ENCODE measurements at regions not wholly inside any gene's neighbourhood (a gene's known extent, or its start where the extent isn't known, plus 50 kb on each side); places are given as distances from the start of the nearest gene placed in this dataset.
"Not testable (repeated sequence)": the region's sequence is repeated elsewhere in the genome, so short reads cannot be mapped to it uniquely, and the experiment has no call there.

DNA sequence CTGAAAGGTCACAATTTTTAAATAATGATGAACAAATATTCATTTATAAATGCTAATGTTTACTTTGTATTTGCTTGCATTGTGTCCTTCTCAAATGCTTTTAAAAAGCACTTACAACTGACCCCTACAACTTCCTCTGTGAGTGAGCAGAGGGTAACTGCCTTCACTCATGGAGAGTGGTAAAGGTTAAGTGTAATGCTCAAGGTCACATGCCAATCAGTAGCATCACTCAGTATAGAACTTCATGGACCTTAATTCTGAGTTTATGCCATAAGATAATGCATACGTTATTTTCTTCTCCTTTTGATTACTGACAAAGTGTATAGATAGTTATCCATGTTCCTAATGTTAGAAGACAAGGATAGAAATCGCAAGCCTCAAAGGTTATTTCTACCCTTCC is 91.8 kb upstream of the SERTAD2 start:
- DNase-seq = no peak

DNA sequence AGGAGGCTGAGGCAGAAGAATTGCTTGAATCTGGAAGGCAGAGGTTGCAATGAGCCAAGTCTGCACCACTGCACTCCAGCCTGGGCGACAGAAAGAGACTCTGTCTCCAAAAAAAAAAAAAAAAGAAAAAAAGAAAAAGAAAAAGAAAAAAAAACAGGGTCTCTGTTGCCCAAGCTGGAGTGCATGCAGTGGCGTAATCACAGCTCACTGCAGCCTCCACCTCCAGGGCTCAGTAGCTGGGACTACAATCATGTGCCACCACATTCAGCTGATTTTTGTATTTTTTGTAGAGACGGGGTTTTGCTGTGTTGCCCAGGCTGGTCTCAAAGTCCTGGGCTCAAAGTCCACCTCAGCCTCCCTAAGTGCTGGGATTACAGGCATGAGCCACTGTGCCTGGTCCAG is 94.0 kb upstream of the SERTAD2 start:
- DNase-seq = not testable (repeated sequence)

DNA sequence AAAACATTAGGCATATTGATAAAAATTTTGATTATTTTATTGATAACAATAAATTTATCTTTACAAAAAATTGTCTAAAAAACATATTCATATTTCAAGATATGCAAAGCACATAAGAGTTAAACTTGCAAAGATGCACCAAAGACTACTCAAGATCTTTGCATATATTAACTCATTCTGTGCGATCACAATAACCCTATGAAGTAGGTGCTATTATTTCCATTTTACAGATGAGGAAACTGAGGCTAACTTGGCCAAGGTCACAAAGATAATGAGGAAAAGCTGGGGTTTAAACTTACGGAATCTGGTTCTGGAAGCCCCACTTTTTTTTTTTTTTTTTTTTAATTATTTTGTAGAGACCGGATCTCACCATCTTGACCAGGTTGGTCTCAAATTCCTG is 94.4 kb upstream of the SERTAD2 start:
- DNase-seq = no peak

- no peak for DNase-seq
Observed at GRCh38 chr2:64748561-64748960, 94.8 kb upstream of the SERTAD2 start.

DNA sequence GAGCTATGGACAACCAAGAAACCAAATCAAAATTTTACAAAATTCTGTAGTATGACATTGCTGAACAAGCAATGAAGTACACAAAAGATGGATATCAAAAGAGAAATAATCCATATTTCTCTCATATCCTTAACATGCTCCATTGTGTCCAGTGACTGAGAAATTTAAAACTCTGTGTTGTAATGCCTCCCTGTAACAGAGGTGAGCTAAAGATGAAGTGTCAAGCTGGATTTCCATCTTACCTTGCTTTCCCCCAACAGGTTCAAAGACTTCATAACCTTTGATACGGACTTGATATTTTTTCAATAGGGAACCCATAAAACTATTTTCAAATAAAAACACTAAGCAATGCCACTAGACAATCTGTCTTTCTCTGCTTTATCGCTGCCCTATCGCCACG is 95.7 kb upstream of the SERTAD2 start:
- peak; percentile 16 for DNase-seq

DNA sequence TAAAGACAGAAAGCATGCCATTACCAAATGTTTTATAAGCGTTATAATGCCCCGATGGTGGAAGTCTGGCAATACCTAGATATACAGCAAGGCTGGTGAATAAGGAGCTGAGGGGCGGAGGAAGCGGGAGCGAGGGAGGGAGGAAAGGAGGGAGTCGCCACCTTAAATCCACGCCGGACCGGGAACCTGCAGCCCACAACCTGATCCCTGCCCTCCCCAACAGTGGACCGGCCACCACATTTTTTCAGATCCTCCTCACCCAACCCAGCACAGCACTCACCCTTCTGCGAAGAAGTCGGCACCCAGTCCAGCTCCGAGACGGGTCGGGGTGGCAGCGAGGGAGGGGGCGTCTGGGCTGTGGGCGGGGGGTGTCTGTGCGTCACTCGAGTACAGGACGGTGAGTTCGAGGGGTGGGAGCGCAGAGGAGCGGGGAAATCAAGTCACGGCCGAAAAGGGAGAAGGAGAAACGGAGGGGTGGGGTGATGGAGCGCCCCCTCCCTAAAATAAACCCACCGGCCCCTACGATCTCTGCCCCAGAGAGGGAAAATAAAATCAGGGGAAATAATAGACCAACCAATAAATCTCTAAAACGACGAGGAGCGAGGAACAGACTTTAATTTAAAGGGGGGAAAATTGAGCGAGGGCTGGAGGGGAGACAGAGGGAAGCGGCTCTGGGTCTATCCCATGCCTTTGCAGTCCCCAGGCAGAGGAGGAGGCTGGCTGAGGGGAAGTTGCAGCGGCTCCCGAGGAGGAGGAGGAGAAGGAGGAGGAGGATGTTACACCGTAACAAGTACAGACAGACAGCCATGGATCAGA is 96.5 kb upstream of the SERTAD2 start:
- DNase-seq = peak; percentile 81

- peak; percentile 100 for DNase-seq
Observed at GRCh38 chr2:64750817-64751285, 97.1 kb upstream of the SERTAD2 start.

DNA sequence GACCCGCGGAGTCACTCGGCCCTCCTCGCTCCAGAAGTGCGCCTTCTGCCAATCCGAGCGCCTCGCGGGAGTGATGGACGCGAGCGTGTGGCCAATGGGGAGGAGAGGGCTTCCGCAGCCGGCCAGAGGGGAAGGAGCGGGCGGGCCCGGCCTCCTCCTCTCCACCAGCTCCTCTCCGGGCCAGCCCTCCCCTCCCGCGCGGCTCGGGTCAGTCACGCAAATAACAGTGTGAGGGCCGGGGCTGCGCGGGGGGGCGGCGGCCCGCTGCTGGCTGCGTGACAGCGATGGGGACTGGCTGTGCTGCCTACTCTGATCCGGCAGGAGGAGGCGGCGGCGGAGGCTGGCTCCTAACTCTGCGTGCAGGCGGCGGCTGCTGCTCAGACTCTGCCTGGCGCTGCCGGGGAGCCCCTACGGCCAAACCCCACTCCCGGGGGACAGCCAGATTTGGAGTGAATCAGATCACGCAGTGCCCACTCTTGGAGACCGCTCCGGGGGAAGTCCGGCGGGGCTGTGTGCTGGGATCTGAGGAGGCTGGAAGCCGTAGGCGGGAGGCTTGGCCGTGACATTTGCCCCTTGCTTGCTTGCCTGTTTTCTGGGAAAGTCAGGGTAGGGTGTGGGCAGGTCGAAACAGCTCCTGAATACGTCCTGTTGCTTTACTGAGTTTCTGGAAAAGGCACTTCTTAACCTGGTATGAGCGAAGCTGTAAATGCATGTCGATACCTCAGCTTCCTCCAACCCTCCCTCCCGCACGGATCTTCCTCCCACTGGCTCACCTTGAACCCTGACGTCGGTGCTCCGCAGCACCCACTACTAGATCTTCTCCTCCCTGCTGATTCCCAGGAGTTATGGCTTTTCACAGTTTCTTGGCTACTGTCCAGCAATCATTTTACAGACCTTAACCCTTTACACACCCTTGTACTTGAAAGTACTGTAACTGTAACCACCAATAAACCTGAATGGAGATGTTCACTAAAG is 97.9 kb upstream of the SERTAD2 start:
- DNase-seq = peak; percentile 82

DNA sequence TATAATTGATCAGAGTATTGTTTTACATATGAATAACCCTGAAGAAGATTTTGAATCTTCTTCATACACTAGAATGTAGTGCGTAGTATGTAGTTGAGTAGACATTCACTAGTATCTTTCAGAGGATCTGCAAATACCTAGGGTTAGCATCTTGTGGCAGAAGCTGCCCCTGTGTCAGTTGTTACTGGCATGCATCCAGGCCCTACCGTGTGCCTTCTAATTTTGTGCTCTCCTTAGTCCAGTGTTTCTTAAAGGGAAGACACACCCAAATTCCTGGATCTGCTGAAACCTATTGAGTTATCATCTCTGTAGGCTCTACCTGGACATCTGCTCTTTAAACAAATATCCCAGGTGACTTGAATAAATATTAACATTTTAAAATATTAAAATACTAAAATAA is 99.7 kb upstream of the SERTAD2 start:
- no peak for DNase-seq

DNA sequence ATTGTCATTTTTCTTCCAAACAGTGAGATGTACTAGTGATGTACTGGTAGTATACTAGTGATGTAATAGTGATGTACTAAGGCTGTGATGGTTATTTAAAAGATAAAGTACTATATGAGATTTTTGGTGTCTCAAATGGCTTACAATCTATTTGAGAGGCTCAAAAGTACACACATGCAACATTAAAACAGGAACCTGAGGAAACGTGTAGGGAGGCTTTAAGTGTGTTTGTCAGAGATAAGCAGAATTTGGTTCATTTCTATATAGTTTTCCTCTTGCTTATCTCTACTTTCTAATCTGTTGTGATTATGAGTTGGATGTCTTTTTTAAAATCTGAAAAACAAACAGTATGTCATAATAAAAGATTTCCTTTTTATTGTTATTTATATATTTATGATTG is 100.9 kb upstream of the SERTAD2 start:
- DNase-seq = no peak

- DNase-seq = no peak
Observed at GRCh38 chr2:64757126-64757525, 103.4 kb upstream of the SERTAD2 start.

GRCh38 chr2:64760128-64760527 is 106.4 kb upstream of the SERTAD2 start:
- DNase-seq = no peak

- no peak for DNase-seq
Observed at GRCh38 chr2:64762301-64762997, 108.7 kb upstream of the SERTAD2 start.

- DNase-seq = no peak
Observed at GRCh38 chr2:64763126-64763525, 109.4 kb upstream of the SERTAD2 start.

DNA sequence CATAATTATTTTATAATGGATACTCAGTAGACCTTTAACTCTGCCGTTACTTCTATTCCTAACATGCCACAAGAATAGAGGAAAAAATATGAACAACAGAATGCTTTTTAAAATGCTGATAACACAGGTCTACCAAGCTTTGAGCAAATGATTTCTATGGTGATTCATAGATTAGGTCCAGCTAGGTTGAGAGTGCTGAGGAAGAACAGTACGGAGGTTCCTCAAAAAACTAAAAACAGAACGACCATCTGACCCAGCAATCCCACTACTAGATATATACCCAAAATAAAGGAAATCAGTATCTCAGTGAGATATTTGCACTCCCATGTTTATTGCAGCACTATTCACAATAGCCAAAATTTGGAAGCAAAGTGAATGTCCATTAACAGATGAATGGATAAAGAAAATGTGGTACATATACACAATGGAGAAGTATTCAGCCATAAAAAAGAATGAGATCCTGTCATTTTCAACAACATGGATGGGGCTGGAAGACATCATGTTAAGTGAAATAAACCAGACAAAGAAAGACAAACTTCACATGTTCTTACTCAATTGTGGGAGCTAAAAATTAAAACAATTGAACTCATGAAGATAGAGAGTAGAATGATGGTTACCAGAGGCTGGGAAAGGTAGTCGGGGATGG is 111.6 kb upstream of the SERTAD2 start:
- DNase-seq = no peak

DNA sequence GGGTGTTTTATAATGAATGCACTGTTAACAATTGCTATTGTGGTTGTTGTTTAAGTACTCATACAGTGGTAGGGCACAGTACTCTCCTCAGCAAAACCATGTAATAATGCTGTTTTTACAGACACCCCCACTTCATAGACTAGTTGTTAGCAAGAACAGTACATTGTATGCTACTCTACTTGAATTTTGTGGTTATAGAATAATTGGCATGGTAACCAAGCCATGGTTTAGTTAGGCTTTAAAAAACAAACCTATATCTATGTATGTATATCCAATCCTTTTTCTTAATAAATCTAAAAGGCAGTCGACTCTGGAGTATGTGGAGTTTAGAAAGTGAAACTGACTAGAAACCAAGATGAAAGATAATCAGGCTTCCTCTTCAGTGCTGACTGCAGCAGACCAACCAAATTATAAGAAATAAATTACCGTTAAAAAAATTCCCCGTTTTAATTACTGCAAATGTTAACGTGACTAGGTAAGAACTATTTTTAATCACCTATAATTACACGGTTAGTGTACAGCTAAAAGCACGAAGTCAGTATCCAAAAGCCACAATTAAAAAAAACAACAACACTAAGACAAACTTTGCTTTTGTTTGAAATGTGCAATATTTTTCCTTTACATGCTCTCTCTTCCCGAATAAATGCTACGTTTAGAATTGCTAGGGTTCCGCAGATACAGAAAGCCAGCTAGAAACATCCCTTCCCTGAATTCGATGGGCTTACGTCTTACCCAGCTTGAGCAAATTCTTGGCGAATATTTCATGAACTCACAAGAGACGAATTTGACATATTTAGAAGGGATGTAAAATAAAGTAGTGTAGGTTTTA is 113.3 kb upstream of the SERTAD2 start:
- no peak for DNase-seq

DNA sequence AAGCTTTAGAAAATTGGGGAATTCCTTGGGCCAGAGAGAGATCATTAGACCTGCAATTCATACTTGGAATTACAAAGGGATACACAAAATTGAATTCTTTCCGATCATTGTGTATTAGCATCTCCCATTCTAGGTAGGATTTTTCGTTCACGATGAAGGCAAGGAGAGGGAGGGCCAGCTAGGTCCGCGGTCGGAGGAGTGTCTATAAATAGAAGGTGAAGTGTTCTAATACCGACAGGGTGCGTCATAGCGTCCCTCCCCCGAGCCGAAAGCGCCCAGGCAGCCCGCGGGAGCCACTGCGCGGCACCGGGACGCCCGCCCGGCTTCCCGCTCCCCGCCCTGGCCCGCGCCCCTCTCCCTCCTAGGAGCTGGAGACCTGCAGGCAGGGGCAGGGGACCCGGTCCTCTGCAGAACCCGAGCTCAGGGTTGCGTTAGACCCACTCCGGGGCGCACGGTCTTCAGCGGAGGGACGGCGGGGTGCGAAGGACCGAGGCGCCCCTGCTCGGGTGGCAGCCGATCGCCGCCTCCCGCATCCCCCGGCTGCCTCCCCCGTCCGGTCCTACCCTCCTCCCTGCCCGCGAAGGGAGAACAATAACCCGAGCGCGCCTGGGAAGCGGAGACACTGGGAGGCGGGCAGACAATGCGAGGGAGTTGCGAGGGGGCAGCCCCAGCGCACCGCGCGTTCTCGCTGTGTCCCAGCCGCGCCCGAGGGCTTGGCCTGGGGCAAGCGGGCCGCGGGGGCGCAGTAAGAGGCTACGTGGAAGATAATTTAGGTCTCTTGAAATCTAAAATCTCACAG is 114.2 kb upstream of the SERTAD2 start:
- DNase-seq = peak; percentile 92

DNA sequence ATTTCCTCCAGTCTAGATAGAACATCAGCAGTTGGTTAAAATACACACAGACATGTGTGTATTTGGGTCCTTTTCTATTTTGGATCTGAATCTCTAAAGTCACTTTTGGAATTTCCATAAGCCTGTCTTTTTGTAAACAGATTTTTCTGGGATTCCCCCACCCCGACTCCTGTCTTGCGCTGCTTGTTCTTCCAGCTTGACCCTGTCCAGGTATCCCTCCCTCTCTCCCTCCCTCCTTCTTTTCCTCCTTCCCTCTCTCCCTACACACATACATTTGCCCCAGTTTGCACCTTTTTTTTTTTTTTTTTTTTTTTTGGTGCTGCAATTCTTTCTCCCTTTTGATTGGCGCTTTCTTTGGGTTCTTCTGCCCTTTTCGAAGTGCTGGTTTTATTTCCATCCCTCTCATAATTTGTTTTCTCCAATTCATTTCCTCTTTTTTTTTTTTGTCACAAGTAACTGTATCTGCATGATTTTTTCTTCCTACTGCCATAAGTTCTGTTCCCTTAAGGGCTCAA is 114.8 kb upstream of the SERTAD2 start:
- DNase-seq = no peak

GRCh38 chr2:64769392-64770044 is 115.8 kb upstream of the SERTAD2 start:
- no peak for DNase-seq
